HEK293T (cell line): ENCODE measurements at regions not wholly inside any gene's neighbourhood (a gene's known extent, or its start where the extent isn't known, plus 50 kb on each side); places are given as distances from the start of the nearest gene placed in this dataset.
"Not testable (repeated sequence)": the region's sequence is repeated elsewhere in the genome, so short reads cannot be mapped to it uniquely, and the experiment has no call there.

ENCODE experiments used
- CTCF ChIA-PET: fragments of 350-600 bp; formaldehyde crosslinking; extraction: SDS; loops from one replicate; lab custom pipeline; 2021; ENCODE audit warnings: antibody characterized with exemption, inconsistent platforms; lab: Yijun Ruan, JAX
- POLR2A ChIA-PET: fragments of 350-600 bp; formaldehyde crosslinking; extraction: SDS; loops from one replicate; lab custom pipeline; 2020; ENCODE audit warnings: antibody characterized with exemption, inconsistent platforms; lab: Yijun Ruan, JAX
- DNase-seq: peaks from one replicate; pipeline ENCODE4 v3.0.0; 2012; ENCODE audit warnings: mixed read lengths; ENCODE audit errors: extremely low spot score
- ARNT ChIP-seq: fragments of 450-650 bp; IDR thresholded peaks from 2 replicates; pipeline ENCODE4 v1.6.1; 2017; ENCODE audit warnings: mild to moderate bottlenecking
- BHLHE40 ChIP-seq: fragments of 450-650 bp; IDR thresholded peaks from 2 replicates; pipeline ENCODE4 v1.6.1; 2016; ENCODE audit warnings: mild to moderate bottlenecking, moderate library complexity, borderline replicate concordance
- CTBP1 ChIP-seq: fragments of 450-650 bp; IDR thresholded peaks from 2 replicates; pipeline ENCODE4 v1.6.1; 2016; ENCODE audit warnings: borderline replicate concordance
- ELF4 ChIP-seq: fragments of 450-650 bp; IDR thresholded peaks from 2 replicates; pipeline ENCODE4 v1.6.1; 2017; ENCODE audit warnings: antibody characterized with exemption
- FOXA1 ChIP-seq: fragments of 450-650 bp; IDR thresholded peaks from 2 replicates; pipeline ENCODE4 v1.6.1; 2016; ENCODE audit warnings: mild to moderate bottlenecking
- FOXK2 ChIP-seq: fragments of 450-650 bp; IDR thresholded peaks from 2 replicates; pipeline ENCODE4 v1.6.1; 2016; ENCODE audit warnings: mild to moderate bottlenecking
- FOXM1 ChIP-seq: fragments of 450-650 bp; IDR thresholded peaks from 2 replicates; pipeline ENCODE4 v1.6.1; 2017; ENCODE audit warnings: mild to moderate bottlenecking, borderline replicate concordance
- HDGF ChIP-seq: fragments of 450-650 bp; IDR thresholded peaks from 2 replicates; pipeline ENCODE4 v1.6.1; 2017; ENCODE audit warnings: antibody characterized with exemption, borderline replicate concordance
- L3MBTL2 ChIP-seq: fragments of 450-650 bp; conservative IDR thresholded peaks from 2 replicates; pipeline ENCODE4 v1.6.1; 2016; ENCODE audit warnings: mild to moderate bottlenecking
- LEF1 ChIP-seq: fragments of 450-650 bp; IDR thresholded peaks from 2 replicates; pipeline ENCODE4 v1.6.1; 2017; ENCODE audit warnings: mild to moderate bottlenecking, borderline replicate concordance
- NFRKB ChIP-seq: fragments of 450-650 bp; IDR thresholded peaks from 2 replicates; pipeline ENCODE4 v1.6.1; 2016; ENCODE audit warnings: mild to moderate bottlenecking, moderate library complexity
- SP1 ChIP-seq: fragments of 450-650 bp; IDR thresholded peaks from 2 replicates; pipeline ENCODE4 v1.6.1; 2017
- SUZ12 ChIP-seq: fragments of 450-650 bp; IDR thresholded peaks from 2 replicates; pipeline ENCODE4 v1.6.1; 2016; ENCODE audit warnings: mild to moderate bottlenecking
- TARDBP ChIP-seq: fragments of 450-650 bp; IDR thresholded peaks from 2 replicates; pipeline ENCODE4 v1.6.1; 2016
- ZNF384 ChIP-seq: fragments of 450-650 bp; IDR thresholded peaks from 2 replicates; pipeline ENCODE4 v1.6.1; 2016
- TF ChIP-seq, protein P1 (sequence below): fragments of 450-650 bp; IDR thresholded peaks from 2 replicates; pipeline ENCODE4 v1.6.1; 2016

DNA sequence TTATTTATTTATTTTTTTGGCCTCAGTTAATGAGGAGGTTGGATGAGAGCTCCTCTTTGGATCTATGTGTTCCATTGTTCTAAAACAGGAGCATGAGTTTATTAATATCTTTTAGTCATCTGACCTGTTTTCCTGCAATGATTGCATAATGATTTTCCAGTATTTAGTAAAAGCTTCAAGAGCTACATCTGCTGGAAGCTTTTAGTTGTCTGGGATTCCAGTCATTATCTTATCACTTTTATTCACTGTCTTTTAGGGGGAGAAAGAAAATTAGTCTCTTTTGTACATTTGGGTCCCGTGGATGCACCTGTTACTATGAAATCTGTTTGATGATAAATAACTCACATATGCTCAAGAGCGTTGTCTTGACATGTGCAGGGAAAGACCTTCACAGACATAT lies 1270.0 kb downstream of the ROBO1 start:
- no peak for DNase-seq
- TF ChIP-seq BHLHE40 (no peak), HDGF (no peak), SP1 (no peak), TARDBP (no peak), FOXM1 (no peak), FOXA1 (no peak)
- ChIA-PET POLR2A (no interaction called here), CTCF (no interaction called here)

DNA sequence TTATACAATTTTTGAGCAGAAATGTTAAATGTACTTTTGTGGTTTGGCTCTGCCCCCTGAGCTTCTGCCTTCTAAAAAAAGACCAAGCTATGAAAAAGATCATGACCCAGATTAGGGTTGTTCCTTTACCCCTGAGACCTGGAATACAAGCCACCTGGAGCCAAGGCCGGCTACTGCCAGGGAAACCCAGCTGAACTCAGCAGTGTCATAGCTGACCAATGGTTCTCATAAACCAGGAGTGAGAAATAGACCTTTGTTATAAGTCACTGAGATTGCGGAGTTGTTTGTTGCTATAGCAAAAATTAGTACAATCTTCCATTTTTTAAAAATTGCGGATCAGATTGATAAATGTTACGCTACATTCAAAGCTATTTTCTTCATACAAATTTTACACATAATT lies 1261.7 kb downstream of the ROBO1 start:
- ChIA-PET CTCF (no interaction called here), POLR2A (no interaction called here)
- no peak for DNase-seq
- TF ChIP-seq LEF1 (no peak), CTBP1 (no peak), FOXA1 (no peak), BHLHE40 (no peak), HDGF (no peak), ARNT (no peak), ELF4 (no peak), L3MBTL2 (no peak), NFRKB (no peak)

- TF ChIP-seq ZNF384 (no peak), HDGF (no peak), CTBP1 (peak; percentile 93), SP1 (no peak), ARNT (peak; percentile 45; the same call in 1 of the 2 replicates), LEF1 (no peak)
- TF ChIP-seq, protein P1, sequence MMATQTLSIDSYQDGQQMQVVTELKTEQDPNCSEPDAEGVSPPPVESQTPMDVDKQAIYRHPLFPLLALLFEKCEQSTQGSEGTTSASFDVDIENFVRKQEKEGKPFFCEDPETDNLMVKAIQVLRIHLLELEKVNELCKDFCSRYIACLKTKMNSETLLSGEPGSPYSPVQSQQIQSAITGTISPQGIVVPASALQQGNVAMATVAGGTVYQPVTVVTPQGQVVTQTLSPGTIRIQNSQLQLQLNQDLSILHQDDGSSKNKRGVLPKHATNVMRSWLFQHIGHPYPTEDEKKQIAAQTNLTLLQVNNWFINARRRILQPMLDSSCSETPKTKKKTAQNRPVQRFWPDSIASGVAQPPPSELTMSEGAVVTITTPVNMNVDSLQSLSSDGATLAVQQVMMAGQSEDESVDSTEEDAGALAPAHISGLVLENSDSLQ: peak; percentile 96
- CTCF ChIA-PET: no interaction called here
- POLR2A ChIA-PET: no interaction called here
- DNase-seq: peak; percentile 11
These were observed 1261.1 kb downstream of the ROBO1 start for GRCh38 chr3:78506581-78507195.

GRCh38 chr3:78507196-78507984 lies 1260.4 kb downstream of the ROBO1 start:
- CTCF ChIA-PET: no interaction called here
- TF ChIP-seq SUZ12 (no peak), HDGF (no peak), L3MBTL2 (no peak), ELF4 (no peak), CTBP1 (no peak), BHLHE40 (no peak), SP1 (no peak), ZNF384 (no peak), NFRKB (no peak), LEF1 (no peak), ARNT (no peak)
- TF ChIP-seq, protein P1: no peak
- no peak for DNase-seq
- POLR2A ChIA-PET: no interaction called here

DNA sequence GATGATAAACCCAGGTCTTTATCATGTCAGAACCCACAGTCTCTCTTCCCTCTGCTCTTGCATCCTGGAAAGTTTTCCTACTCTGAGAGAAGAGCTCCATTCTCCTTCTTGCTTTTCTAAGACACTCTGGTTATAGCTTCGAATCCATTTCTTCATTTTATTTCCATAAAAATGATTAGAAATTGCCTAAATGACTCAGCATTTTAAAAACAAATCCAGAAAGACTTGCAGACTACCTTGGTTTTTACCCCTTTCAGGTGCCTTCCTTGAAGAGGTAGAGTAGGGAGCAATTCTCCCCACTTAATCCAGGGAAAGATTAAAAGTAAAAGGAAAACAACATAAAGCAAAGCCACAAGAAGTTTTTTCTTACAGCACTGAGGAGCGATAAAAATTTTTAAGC lies 1256.0 kb downstream of the ROBO1 start:
- ChIA-PET CTCF (no interaction called here), POLR2A (no interaction called here)

DNA sequence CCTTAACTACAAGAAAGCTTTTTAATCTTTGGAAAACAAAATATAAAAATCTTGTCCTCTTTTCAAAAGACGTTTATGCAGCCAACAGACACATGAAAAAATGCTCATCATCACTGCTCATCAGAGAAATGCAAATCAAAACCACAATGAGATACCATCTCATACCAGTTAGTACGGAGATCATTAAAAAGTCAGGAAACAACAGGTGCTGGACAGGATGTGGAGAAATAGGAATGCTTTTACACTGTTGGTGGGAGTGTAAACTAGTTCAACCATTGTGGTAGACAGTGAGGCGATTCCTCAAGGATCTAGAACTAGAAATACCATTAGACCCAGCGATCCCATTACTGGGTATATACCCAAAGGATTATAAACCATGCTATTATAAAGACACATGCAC lies 1255.0 kb downstream of the ROBO1 start:
- not testable (repeated sequence) for DNase-seq

More for the DNA sequence above, 1256.0 kb downstream of the ROBO1 start:
- no peak for TF ChIP-seq ELF4
- no peak for DNase-seq

GRCh38 chr3:78516437-78516836 lies 1251.4 kb downstream of the ROBO1 start:
- CTCF ChIA-PET: no interaction called here
- POLR2A ChIA-PET: no interaction called here
- no peak for DNase-seq
- no peak for TF ChIP-seq HDGF
- no peak for TF ChIP-seq L3MBTL2
- TF ChIP-seq LEF1: no peak
- no peak for TF ChIP-seq FOXA1
- TF ChIP-seq FOXK2: no peak
- no peak for TF ChIP-seq SUZ12
- TF ChIP-seq ELF4: no peak
- TF ChIP-seq ZNF384: no peak
- TF ChIP-seq, protein P1: no peak
- no peak for TF ChIP-seq NFRKB
- TF ChIP-seq TARDBP: no peak
- TF ChIP-seq SP1: no peak
- no peak for TF ChIP-seq FOXM1
- TF ChIP-seq BHLHE40: no peak
- TF ChIP-seq ARNT: no peak
- no peak for TF ChIP-seq CTBP1

More for the DNA sequence above, 1255.0 kb downstream of the ROBO1 start:
- POLR2A ChIA-PET, CTCF ChIA-PET: not testable (repeated sequence)
